DOHH2 (cell line): ENCODE measurements at regions not wholly inside any gene's neighbourhood (a gene's known extent, or its start where the extent isn't known, plus 50 kb on each side); places are given as distances from the start of the nearest gene placed in this dataset.

Source experiments
- CTCF ChIP-seq: fragments of 200-600 bp; sonication (generic); IDR thresholded peaks from one replicate; pipeline ENCODE4 v1.5.1; 2014; ENCODE audit warnings: antibody characterized with exemption, mild to moderate bottlenecking, low read depth, low read length; ENCODE audit not compliant: poor library complexity, severe bottlenecking
- EZH2phosphoT487 ChIP-seq: fragments of 200-600 bp; sonication (generic); IDR thresholded peaks from 2 replicates; pipeline ENCODE4 v1.6.1; 2017; ENCODE audit warnings: borderline replicate concordance, mild to moderate bottlenecking, antibody characterized with exemption, low read length, moderate library complexity, mixed read lengths

DNA sequence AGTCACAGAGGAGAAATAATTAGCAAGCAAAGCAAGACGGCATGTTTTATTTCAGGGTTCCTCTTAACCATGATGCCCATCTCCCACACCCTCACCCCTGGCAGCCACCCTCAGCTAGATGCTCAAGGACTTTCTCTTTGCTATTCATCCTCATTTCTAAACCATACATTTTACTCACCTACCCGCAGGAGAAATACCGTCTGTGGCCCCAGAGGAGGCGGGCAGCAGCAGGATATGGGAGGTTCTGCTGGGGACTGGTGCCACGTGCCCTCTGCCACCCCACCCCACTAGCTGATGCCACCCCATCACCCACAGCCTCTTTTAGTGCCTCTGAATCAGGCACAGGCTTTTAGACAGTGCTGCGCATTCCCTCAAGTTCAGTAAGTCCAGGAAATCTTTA, 168.7 kb upstream of the ITGB1 start:
- TF ChIP-seq CTCF (no peak), EZH2phosphoT487 (no peak)
